ENCODE measurements at regions not wholly inside any gene's neighbourhood (a gene's known extent, or its start where the extent isn't known, plus 50 kb on each side); places are given as distances from the start of the nearest gene placed in this dataset.
"Not testable (repeated sequence)": the region's sequence is repeated elsewhere in the genome, so short reads cannot be mapped to it uniquely, and the experiment has no call there.

DNA sequence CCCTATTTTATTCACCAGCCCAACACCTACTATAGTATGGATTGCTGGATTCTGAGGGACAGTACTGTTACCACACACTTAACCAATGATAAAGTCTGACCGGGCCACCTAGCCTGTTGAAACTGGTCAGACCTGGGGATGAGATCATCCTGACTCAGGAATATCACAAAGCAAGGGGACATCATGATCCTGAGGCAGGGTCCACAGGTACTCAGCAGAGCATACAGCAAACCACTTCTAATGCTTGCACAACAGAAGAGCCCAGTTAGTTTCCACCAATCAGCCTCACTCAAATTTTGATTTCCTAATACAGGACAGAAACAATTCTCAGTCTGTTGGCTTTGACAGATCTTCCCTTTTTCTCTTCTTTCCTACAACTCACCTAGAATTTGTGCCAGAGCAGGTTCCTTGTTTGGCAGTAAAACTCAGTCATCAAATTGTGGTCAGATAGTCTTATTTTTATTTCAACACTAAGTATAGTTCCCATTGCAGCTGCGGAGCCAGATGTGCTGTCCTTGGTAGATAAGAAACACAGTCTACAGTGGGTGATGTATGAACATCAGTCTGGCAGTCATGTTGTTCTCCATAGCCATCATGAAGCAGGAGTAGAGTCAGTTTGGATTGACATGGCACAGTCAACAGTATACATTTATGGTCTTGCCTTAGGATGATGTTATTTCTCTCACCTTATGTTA, 90.1 kb upstream of the PRR23C start:
- intact Hi-C loops (cut with DNase I), result no loop called here
- DNase-seq (no peak), ATAC-seq (peak in 1 of 4 donors; percentile 52)
- TF ChIP-seq CTCF (IDR thresholded peaks at IDR 0.05), result no peak
- TF ChIP-seq POLR2A (IDR thresholded peaks at IDR 0.05), result no peak
- 55% methylated on average over 2 of the region's 2 CpGs for WGBS (ENCODE audit: insufficient coverage, low coverage, low lambda C conversion rate, missing lambda C conversion rate)
- Histone ChIP-seq H3K36me3 (no peaks in the 10 kb centered on the region), H3K27ac (no peak overlapping the region), H3K4me3 (no peak overlapping the region), H3K4me1 (no peaks in the 10 kb centered on the region), H3K27me3 (no peaks in the 10 kb centered on the region), H3K9me3 (no peaks in the 10 kb centered on the region)

DNA sequence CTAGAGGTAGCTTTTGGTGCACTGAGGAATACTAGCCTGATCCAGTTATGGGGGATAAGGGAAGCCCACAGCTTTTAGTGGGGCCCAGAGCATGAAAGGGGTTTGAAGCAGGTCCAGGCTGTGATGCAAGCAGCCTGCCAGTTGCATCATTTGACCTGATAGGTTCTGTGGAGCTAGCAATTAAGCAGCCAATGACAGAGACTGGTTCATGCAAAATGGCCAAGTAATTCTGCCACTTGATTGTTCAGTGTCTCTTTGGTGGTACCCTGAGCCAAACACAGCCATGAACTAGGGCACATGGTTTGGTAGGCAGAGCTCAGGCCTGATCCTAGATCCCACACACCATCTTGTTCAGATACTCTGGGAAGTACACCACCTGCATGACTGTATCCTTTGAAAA, 91.0 kb upstream of the PRR23C start:
- H3K27ac ChIP-seq, result no peak overlapping the region
- no peak overlapping the region for H3K4me3 ChIP-seq
- H3K4me1 ChIP-seq, result no peaks in the 10 kb centered on the region
- no peaks in the 10 kb centered on the region for H3K27me3 ChIP-seq
- DNase-seq (no peak), ATAC-seq (no peak)
- TF ChIP-seq POLR2A (IDR thresholded peaks at IDR 0.05) (no peak), CTCF (IDR thresholded peaks at IDR 0.05) (no peak)
- no peaks in the 10 kb centered on the region for H3K9me3 ChIP-seq
- intact Hi-C loops (cut with DNase I), result no loop called here
- H3K36me3 ChIP-seq, result no peaks in the 10 kb centered on the region

DNA sequence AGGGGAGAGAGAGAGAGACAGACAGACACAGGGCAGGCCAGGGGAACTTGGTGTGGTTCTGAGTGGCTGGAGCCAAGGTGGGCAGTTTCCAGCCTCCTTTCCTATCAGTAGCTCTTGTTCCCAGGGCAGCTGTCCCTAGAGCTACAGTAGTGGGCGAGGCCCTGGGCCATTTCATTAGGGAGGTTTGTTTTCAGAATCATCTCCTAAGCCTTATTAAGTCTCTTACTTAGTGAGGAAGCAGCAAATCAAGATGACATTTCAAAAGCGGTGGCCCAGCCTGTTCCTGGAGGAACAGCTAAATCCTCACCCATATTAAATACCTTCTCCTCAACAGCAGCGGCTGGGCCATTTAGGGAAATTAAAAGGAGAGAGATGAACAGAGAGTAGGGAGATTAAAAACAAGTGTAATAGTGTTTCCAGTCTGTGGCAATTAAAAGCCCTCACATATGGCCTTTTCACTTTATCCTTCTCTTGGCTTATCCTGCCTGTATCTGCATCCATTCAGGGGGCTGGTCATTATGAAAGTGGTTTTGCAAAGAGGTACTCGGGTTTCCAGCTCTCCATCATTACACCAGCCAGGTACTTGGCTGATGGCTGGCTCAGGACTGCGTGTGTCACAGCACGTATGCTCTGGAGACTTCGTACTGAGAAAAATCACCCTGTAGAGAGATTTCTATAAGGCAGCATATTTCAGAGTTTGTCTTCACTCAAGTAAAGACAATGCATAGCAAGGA, 91.9 kb upstream of the PRR23C start:
- no peak for DNase-seq
- intact Hi-C loops (cut with DNase I), result no loop called here
- no peak for ATAC-seq
- no peaks in the 10 kb centered on the region for H3K27me3 ChIP-seq
- TF ChIP-seq CTCF (IDR thresholded peaks at IDR 0.05), result no peak
- no peak for TF ChIP-seq POLR2A (IDR thresholded peaks at IDR 0.05)
- no peaks in the 10 kb centered on the region for H3K9me3 ChIP-seq
- H3K36me3 ChIP-seq, result no peaks in the 10 kb centered on the region
- WGBS (ENCODE audit: insufficient coverage, low coverage, low lambda C conversion rate, missing lambda C conversion rate), result 73% methylated on average over 3 of the region's 7 CpGs
- H3K27ac ChIP-seq, result no peak overlapping the region
- H3K4me1 ChIP-seq, result no peaks in the 10 kb centered on the region
- H3K4me3 ChIP-seq, result no peak overlapping the region

DNA sequence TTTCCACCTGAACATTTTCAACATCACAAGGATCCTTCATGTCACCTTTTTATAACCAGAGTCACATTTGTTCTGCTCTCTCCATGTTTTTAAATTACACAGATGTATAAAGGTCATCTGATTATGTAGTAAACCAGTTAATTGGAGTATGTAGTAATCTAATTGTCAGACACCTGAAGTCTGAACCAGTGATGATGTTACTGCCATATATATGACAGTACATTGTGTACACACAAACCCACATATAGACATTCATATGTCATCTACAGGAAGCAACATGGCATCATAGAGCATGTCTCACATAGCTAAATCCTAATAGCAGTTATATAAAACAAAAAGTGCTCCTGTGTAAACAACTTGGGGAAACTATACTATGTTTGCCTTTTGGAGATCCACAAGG, 95.9 kb upstream of the PRR23C start:
- no peak overlapping the region for H3K27ac ChIP-seq
- no peak for ATAC-seq
- H3K4me3 ChIP-seq, result no peak overlapping the region
- H3K36me3 ChIP-seq, result no peaks in the 10 kb centered on the region
- no peak for TF ChIP-seq CTCF (IDR thresholded peaks at IDR 0.05)
- no peak for TF ChIP-seq POLR2A (IDR thresholded peaks at IDR 0.05)
- H3K9me3 ChIP-seq, result no peaks in the 10 kb centered on the region
- intact Hi-C loops (cut with DNase I), result no loop called here
- no peak for DNase-seq
- no peaks in the 10 kb centered on the region for H3K27me3 ChIP-seq
- no peaks in the 10 kb centered on the region for H3K4me1 ChIP-seq

GRCh38 chr3:139145980-139146379, 101.3 kb upstream of the PRR23C start:
- H3K36me3 ChIP-seq; H3K27me3 ChIP-seq; H3K9me3 ChIP-seq; H3K27ac ChIP-seq; intact Hi-C loops (cut with DNase I); ATAC-seq; H3K4me3 ChIP-seq; DNase-seq; H3K4me1 ChIP-seq: not testable (repeated sequence)
- WGBS (ENCODE audit: insufficient coverage, low coverage, low lambda C conversion rate, missing lambda C conversion rate), result 41% methylated on average over 3 of the region's 4 CpGs
